HepG2 (cell line): ENCODE measurements at regions not wholly inside any gene's neighbourhood (a gene's known extent, or its start where the extent isn't known, plus 50 kb on each side); places are given as distances from the start of the nearest gene placed in this dataset.

Source experiments
- ATAC-seq: fragments of 200-7000 bp; cut with Tn5 transposase; 3 replicates; pipeline ENCODE4 v1.9.1; 2020; ENCODE audit warnings: mild to moderate bottlenecking, moderate library complexity
- BruUV-seq: library from RNA; stranded (reverse); fragments of 400-500 nt; replicated peaks from 2 replicates; lab custom pipeline; 2021; lab: Mats Ljungman, UMichigan
- CTCF ChIA-PET: fragments of 300-600 bp; formaldehyde crosslinking; extraction: SDS; loops from one replicate; lab custom pipeline; 2021; ENCODE audit warnings: low total read pairs, inconsistent platforms, low intra/inter-chr PET ratio; lab: Yijun Ruan, JAX
- POLR2A ChIA-PET: fragments of 350-600 bp; sonication (Branson Sonifier 250); formaldehyde crosslinking; loops from one replicate; lab custom pipeline; 2020; ENCODE audit warnings: antibody characterized with exemption, inconsistent platforms; lab: Yijun Ruan, JAX
- DNase-seq: peaks from one replicate; pipeline ENCODE4 v3.0.0-alpha.2; 2015; ENCODE audit warnings: low spot score
- FAIRE-seq: peaks from 3 replicates; lab custom pipeline; 2011; peaks lifted over from hg19 to GRCh38; lab: Jason Lieb, UNC
- H2AFZ ChIP-seq: one replicate; pipeline ENCODE4 v1.6.1; 2011; ENCODE audit warnings: low read length, inconsistent platforms
- H3K27ac ChIP-seq: fragments of 300-600 bp; 3 replicates; pipeline ENCODE4 v1.8.0; 2011; ENCODE audit warnings: mixed run types, mild to moderate bottlenecking, mixed read lengths, low read length, inconsistent platforms; ENCODE audit not compliant: insufficient read depth; ENCODE audit errors: extremely low read length
- H3K27me3 ChIP-seq, 2 experiments: fragments of 200-600 bp in 1 of 2; 2 replicates in 1 of 2; 3 replicates in 1 of 2; pipeline versions ENCODE4 v1.6.0 to v1.8.0; 2011; ENCODE audit warnings: low read length in 2 of 2, mild to moderate bottlenecking in 2 of 2, moderate library complexity in 2 of 2, inconsistent platforms in 1 of 2; ENCODE audit not compliant: insufficient read depth in 2 of 2, control insufficient read depth in 1 of 2
- H3K36me3 ChIP-seq, 2 experiments: fragments of 200-600 bp in 1 of 2; replicated peaks in 1 of 2; 2 replicates in 1 of 2; 3 replicates in 1 of 2; pipeline versions ENCODE4 v1.5.1 to v1.8.0; 2011; ENCODE audit warnings: low read length in 2 of 2, inconsistent platforms in 1 of 2; ENCODE audit not compliant: insufficient read depth in 2 of 2, control insufficient read depth in 1 of 2
- H3K4me1 ChIP-seq: 2 replicates; pipeline ENCODE4 v1.5.1; 2012; ENCODE audit warnings: low read length, inconsistent platforms; ENCODE audit not compliant: insufficient read depth
- H3K4me2 ChIP-seq: 2 replicates; pipeline ENCODE4 v1.6.0; 2011; ENCODE audit warnings: low read depth, low read length, inconsistent platforms
- H3K4me3 ChIP-seq, 3 experiments: fragments of 200-600 bp in 1 of 3; sonication (generic), shearing (Covaris generic) in 1 of 3; replicated peaks in 1 of 3; 2 replicates each; pipeline ENCODE4 v1.5.1; 2011 to 2016; ENCODE audit warnings: low read length in 3 of 3, inconsistent platforms in 2 of 3, low read depth in 2 of 3, mild to moderate bottlenecking in 2 of 3, control low read depth in 1 of 3, mixed read lengths in 1 of 3; ENCODE audit not compliant: insufficient read depth in 1 of 3
- H3K79me2 ChIP-seq: one replicate; pipeline ENCODE4 v1.6.1; 2011; ENCODE audit warnings: low read length, inconsistent platforms; ENCODE audit not compliant: insufficient read depth
- H3K9ac ChIP-seq: 2 replicates; pipeline ENCODE4 v1.6.0; 2011; ENCODE audit warnings: mild to moderate bottlenecking, low read depth, low read length, inconsistent platforms; ENCODE audit not compliant: insufficient read depth
- H3K9me3 ChIP-seq: 2 replicates; pipeline ENCODE4 v1.5.1; 2012; ENCODE audit warnings: mild to moderate bottlenecking, low read length
- H4K20me1 ChIP-seq: 2 replicates; pipeline ENCODE4 v1.6.0; 2011; ENCODE audit warnings: inconsistent platforms, mild to moderate bottlenecking, low read length, moderate library complexity; ENCODE audit not compliant: insufficient read depth
- AFF4 ChIP-seq: sonication (generic); formaldehyde crosslinking; IDR thresholded peaks from 2 replicates; pipeline ENCODE4 v1.4.0; 2020; ENCODE audit warnings: missing genetic modification reagents
- AGO2 ChIP-seq: fragments of 200-400 bp; formaldehyde crosslinking; optimal IDR thresholded peaks from 2 replicates; pipeline ENCODE3; 2017; ENCODE audit warnings: mild to moderate bottlenecking, low read depth, low read length, moderate library complexity
- CEBPG ChIP-seq: IDR thresholded peaks from 2 replicates; pipeline ENCODE4 v1.6.1; 2016
- GTF3A ChIP-seq: sonication (generic); formaldehyde crosslinking; conservative IDR thresholded peaks from 2 replicates; pipeline ENCODE4 v1.4.0; 2020; ENCODE audit warnings: mild to moderate bottlenecking, missing genetic modification reagents
- JARID2 ChIP-seq: sonication (generic); formaldehyde crosslinking; IDR thresholded peaks from 2 replicates; pipeline ENCODE4 v1.8.1; 2023; ENCODE audit warnings: missing genetic modification reagents, inconsistent platforms; ENCODE audit not compliant: insufficient replicate concordance
- MTERF4 ChIP-seq: sonication (generic); formaldehyde crosslinking; IDR thresholded peaks from 2 replicates; pipeline ENCODE4 v1.8.0; 2023; ENCODE audit warnings: mild to moderate bottlenecking, missing genetic modification reagents
- NFE2L1 ChIP-seq: sonication (generic); formaldehyde crosslinking; IDR thresholded peaks from 2 replicates; pipeline ENCODE4 v1.4.0; 2020; ENCODE audit warnings: missing genetic modification reagents, mild to moderate bottlenecking, borderline replicate concordance
- NFIC ChIP-seq: IDR thresholded peaks from 2 replicates; pipeline ENCODE4 v1.6.1; 2012; ENCODE audit warnings: mild to moderate bottlenecking, low read length, inconsistent platforms
- PPARG ChIP-seq: conservative IDR thresholded peaks from 2 replicates; pipeline ENCODE4 v1.6.1; 2016; ENCODE audit warnings: missing biosample characterization, missing genetic modification reagents
- RFXANK ChIP-seq: IDR thresholded peaks from 2 replicates; pipeline ENCODE4 v1.6.1; 2016
- SP5 ChIP-seq: IDR thresholded peaks from 2 replicates; pipeline ENCODE4 v1.6.1; 2016; ENCODE audit warnings: low read depth, borderline replicate concordance
- TCF7 ChIP-seq: sonication (generic); IDR thresholded peaks from 2 replicates; pipeline ENCODE4 v1.6.1; 2016; ENCODE audit warnings: antibody characterized with exemption, low read depth
- USF2 ChIP-seq, 2 experiments: sonication (generic) in 1 of 2; formaldehyde crosslinking in 1 of 2; IDR thresholded peaks; 2 replicates each; pipeline versions ENCODE4 v1.5.1 to v1.6.1; 2011 to 2020; ENCODE audit warnings: borderline replicate concordance in 1 of 2, low read depth in 1 of 2, low read length in 1 of 2, mild to moderate bottlenecking in 1 of 2, missing genetic modification reagents in 1 of 2, moderate library complexity in 1 of 2
- ZNF331 ChIP-seq: sonication (generic); formaldehyde crosslinking; IDR thresholded peaks from 2 replicates; pipeline ENCODE4 v1.4.0; 2020; ENCODE audit warnings: missing genetic modification reagents
- ZNF343 ChIP-seq: sonication (generic); formaldehyde crosslinking; IDR thresholded peaks from 2 replicates; pipeline ENCODE4 v1.4.0; 2020; ENCODE audit warnings: mild to moderate bottlenecking, missing genetic modification reagents
- ZNF512 ChIP-seq: sonication (generic); formaldehyde crosslinking; IDR thresholded peaks from 2 replicates; pipeline ENCODE4 v1.4.0; 2020; ENCODE audit warnings: mild to moderate bottlenecking, missing genetic modification reagents
- ZNF546 ChIP-seq: sonication (generic); formaldehyde crosslinking; conservative IDR thresholded peaks from 2 replicates; pipeline ENCODE4 v1.8.1; 2023; ENCODE audit warnings: mild to moderate bottlenecking, missing genetic modification reagents
- WGBS: methylation state at CpG from one replicate; pipeline ENCODE4 v1.1.6; 2017; ENCODE audit warnings: low lambda C conversion rate; 5-methylcytosine and 5-hydroxymethylcytosine counted together
- in situ Hi-C: cut with HindIII; loops from 2 replicates; pipeline ENCODE4 v1.10.0; 2017; ENCODE audit warnings: low pct_unique_long_range_greater_than_20kb; ENCODE audit not compliant: extremely low pct_ligation_motif_present
- intact Hi-C: fragments of 100-400 bp; cut with micrococcal nuclease; formaldehyde crosslinking; loops from one replicate; pipeline ENCODE4 v1.10.0; 2022; ENCODE audit not compliant: unreplicated experiment

- BruUV-seq = no TSS peak
- Histone ChIP-seq H3K9me3 (peaks cover 93% of the 10 kb centered on the region), H3K79me2 (no peaks in the 10 kb centered on the region), H3K4me2 (no peak overlapping the region), H2AFZ (no peak overlapping the region), H3K4me1 (no peaks in the 10 kb centered on the region), H3K27ac (no peak overlapping the region), H4K20me1 (no peaks in the 10 kb centered on the region), H3K9ac (no peak overlapping the region), H3K36me3 (no peaks in the 10 kb centered on the region), H3K27me3 (no peaks in the 10 kb centered on the region), H3K4me3 (no peak overlapping the region)
- no peak for FAIRE-seq
- intact Hi-C loops (no loop called here), in situ Hi-C loops (no loop called here)
- POLR2A ChIA-PET = no interaction called here
- DNase-seq = no peak
- ATAC-seq = no peak
- CTCF ChIA-PET = no interaction called here
- WGBS = 48% methylated on average over 9 of the region's 9 CpGs
- TF ChIP-seq USF2 (IDR thresholded peaks at IDR 0.05; ENCODE audit: low read depth, low read length) = no peak
- TF ChIP-seq USF2 (CRISPR knock-in tag; IDR thresholded peaks at IDR 0.05; ENCODE audit: borderline replicate concordance) = no peak
- TF ChIP-seq CEBPG (CRISPR knock-in tag) = no peak
- no peak for TF ChIP-seq ZNF512 (CRISPR knock-in tag)
- no peak for TF ChIP-seq ZNF546
- no peak for TF ChIP-seq AGO2
- no peak for TF ChIP-seq JARID2 (CRISPR knock-in tag)
- no peak for TF ChIP-seq ZNF331
- no peak for TF ChIP-seq AFF4
- no peak for TF ChIP-seq NFIC
- TF ChIP-seq MTERF4 (CRISPR knock-in tag) = no peak
- TF ChIP-seq RFXANK (CRISPR knock-in tag) = no peak
- TF ChIP-seq PPARG (CRISPR knock-in tag) = no peak
- TF ChIP-seq TCF7 = no peak
- no peak for TF ChIP-seq NFE2L1 (CRISPR knock-in tag)
- TF ChIP-seq GTF3A (CRISPR knock-in tag) = no peak
- TF ChIP-seq ZNF343 (CRISPR knock-in tag) = no peak
- TF ChIP-seq SP5 (CRISPR knock-in tag) = no peak
These were observed 452.7 kb downstream of the NUF2 start for GRCh38 chr1:163774401-163774945.
